ENCODE measurements at regions not wholly inside any gene's neighbourhood (a gene's known extent, or its start where the extent isn't known, plus 50 kb on each side); places are given as distances from the start of the nearest gene placed in this dataset.

GRCh38 chr16:10308305-10309193 is 77.3 kb upstream of the ATF7IP2 start:
- ChIA-PET CTCF (no interaction called here), POLR2A (interaction anchor here (0.6 kb wide), 1 partner anchor 835 kb away, joined by 3 read pairs; no protein-coding TSS in a partner anchor)
- intact Hi-C loops (cut with micrococcal nuclease), result no loop called here
- no peak for DNase-seq
- Mint-ChIP-seq H3K27ac (no peak overlapping the region), H3K27me3 (no peaks in the 10 kb centered on the region), H3K4me3 (no peak overlapping the region), H3K4me1 (ENCODE audit: low read depth) (no peaks in the 10 kb centered on the region), H3K36me3 (ENCODE audit: low read depth) (no peaks in the 10 kb centered on the region), H3K9me3 (no peaks in the 10 kb centered on the region)
- TF ChIP-seq, protein P1, sequence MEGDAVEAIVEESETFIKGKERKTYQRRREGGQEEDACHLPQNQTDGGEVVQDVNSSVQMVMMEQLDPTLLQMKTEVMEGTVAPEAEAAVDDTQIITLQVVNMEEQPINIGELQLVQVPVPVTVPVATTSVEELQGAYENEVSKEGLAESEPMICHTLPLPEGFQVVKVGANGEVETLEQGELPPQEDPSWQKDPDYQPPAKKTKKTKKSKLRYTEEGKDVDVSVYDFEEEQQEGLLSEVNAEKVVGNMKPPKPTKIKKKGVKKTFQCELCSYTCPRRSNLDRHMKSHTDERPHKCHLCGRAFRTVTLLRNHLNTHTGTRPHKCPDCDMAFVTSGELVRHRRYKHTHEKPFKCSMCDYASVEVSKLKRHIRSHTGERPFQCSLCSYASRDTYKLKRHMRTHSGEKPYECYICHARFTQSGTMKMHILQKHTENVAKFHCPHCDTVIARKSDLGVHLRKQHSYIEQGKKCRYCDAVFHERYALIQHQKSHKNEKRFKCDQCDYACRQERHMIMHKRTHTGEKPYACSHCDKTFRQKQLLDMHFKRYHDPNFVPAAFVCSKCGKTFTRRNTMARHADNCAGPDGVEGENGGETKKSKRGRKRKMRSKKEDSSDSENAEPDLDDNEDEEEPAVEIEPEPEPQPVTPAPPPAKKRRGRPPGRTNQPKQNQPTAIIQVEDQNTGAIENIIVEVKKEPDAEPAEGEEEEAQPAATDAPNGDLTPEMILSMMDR (IDR thresholded peaks at IDR 0.05), result no peak
- no peak for ATAC-seq

DNA sequence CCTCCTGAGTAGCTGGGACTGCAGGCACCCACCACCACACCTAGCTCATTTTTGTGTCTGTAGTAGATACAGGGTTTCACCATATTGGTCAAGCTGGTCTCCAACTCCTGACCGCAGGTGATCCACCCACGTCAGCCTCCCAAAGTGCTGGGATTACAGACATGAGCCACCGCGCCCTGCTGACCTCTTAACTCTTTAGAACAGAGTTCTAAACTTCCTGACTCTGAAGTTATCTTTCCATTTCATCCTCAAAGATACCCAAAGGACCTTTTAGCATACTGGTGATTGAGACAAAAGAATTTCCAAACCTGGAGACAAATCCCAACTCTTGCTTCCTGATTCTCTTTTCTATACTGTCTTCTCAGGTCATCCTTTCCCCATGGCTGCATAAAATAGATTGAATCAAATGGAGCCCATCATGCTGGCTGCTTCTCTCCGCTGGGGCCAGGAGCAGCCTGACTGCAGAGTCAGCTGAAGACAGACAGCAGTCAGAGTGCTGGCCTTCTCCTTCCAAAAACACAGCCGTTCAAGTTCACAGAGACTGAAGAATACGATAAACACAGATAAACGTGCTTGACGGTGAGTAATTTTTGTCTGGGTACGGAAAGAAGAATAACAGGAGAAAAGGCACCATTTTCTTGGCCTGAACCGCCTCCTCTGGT is 76.5 kb upstream of the ATF7IP2 start:
- TF ChIP-seq, protein P1 (IDR thresholded peaks at IDR 0.05), result no peak
- POLR2A ChIA-PET, result interaction anchor here (0.6 kb wide), 1 partner anchor 836 kb away, joined by 3 read pairs; no protein-coding TSS in a partner anchor
- Mint-ChIP-seq H3K36me3 (ENCODE audit: low read depth) (no peaks in the 10 kb centered on the region), H3K4me3 (no peak overlapping the region), H3K27ac (no peak overlapping the region), H3K27me3 (no peaks in the 10 kb centered on the region), H3K9me3 (no peaks in the 10 kb centered on the region), H3K4me1 (ENCODE audit: low read depth) (no peaks in the 10 kb centered on the region)
- no peak for DNase-seq
- no peak for ATAC-seq
- intact Hi-C loops (cut with micrococcal nuclease), result no loop called here
- CTCF ChIA-PET, result no interaction called here

DNA sequence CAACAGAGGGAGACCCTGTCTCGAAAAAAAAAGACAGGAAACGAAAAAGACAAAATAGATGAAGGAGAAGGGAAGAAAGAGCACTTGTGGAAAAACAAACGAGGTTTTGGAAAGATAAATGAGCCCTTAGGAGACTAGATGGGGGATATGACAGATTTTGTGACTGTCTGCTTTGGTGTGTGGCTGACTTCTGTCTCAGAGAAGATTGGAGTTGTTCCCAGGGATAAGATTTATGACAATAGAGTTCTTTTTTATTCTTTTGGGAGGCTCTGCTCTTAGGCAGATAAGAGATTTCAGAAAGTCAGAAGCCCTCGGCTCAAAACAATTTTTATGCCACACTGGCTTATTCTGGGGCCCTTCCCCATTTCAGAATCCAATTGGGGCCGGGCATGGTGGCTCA is 73.9 kb upstream of the ATF7IP2 start:
- H3K4me1 Mint-ChIP-seq (ENCODE audit: low read depth), result peaks cover 5% of the 10 kb centered on the region
- POLR2A ChIA-PET, result no interaction called here
- H3K27ac Mint-ChIP-seq, result no peak overlapping the region
- no peaks in the 10 kb centered on the region for H3K27me3 Mint-ChIP-seq
- TF ChIP-seq, protein P1 (IDR thresholded peaks at IDR 0.05), result no peak
- ATAC-seq, result no peak
- H3K4me3 Mint-ChIP-seq, result no peak overlapping the region
- intact Hi-C loops (cut with micrococcal nuclease), result no loop called here
- DNase-seq, result no peak
- H3K9me3 Mint-ChIP-seq, result no peaks in the 10 kb centered on the region
- CTCF ChIA-PET, result no interaction called here
- H3K36me3 Mint-ChIP-seq (ENCODE audit: low read depth), result no peaks in the 10 kb centered on the region

- no peaks in the 10 kb centered on the region for H3K36me3 Mint-ChIP-seq (ENCODE audit: low read depth)
- TF ChIP-seq, protein P1 (IDR thresholded peaks at IDR 0.05), result no peak
- no peak for DNase-seq
- peaks cover 5% of the 10 kb centered on the region for H3K4me1 Mint-ChIP-seq (ENCODE audit: low read depth)
- POLR2A ChIA-PET, result interaction anchor here (0.5 kb wide), 1 partner anchor 1000 kb away, joined by 3 read pairs; no protein-coding TSS in a partner anchor
- H3K4me3 Mint-ChIP-seq, result no peak overlapping the region
- CTCF ChIA-PET, result interaction anchor here (1.2 to 5.7 kb wide), 4 partner anchors 56 to 199 kb away, joined by 3 to 51 read pairs (median 6); no protein-coding TSS in a partner anchor
- H3K27me3 Mint-ChIP-seq, result no peaks in the 10 kb centered on the region
- no peak for ATAC-seq
- no peaks in the 10 kb centered on the region for H3K9me3 Mint-ChIP-seq
- no peak overlapping the region for H3K27ac Mint-ChIP-seq
- intact Hi-C loops (cut with micrococcal nuclease), result no loop called here
Measured at GRCh38 chr16:10312784-10313724, 72.8 kb upstream of the ATF7IP2 start.
